Heart right ventricle (tissue), 16 donors: ENCODE measurements at regions not wholly inside any gene's neighbourhood (a gene's known extent, or its start where the extent isn't known, plus 50 kb on each side); places are given as distances from the start of the nearest gene placed in this dataset.
"Not testable (repeated sequence)": the region's sequence is repeated elsewhere in the genome, so short reads cannot be mapped to it uniquely, and the experiment has no call there.

Experiments
- ATAC-seq, 8 donors: fragments of 200-7000 bp; cut with Tn5 transposase; one replicate each; pipeline ENCODE4 v1.9.1; 2020; ENCODE audit warnings: mild to moderate bottlenecking in 8 of 8, moderate library complexity in 8 of 8, moderate number of reproducible peaks in 1 of 8
- DNase-seq, 2 donors: peaks; one replicate each; pipeline ENCODE4 v3.0.0-alpha.2; 2020
- H3K27ac ChIP-seq, 10 donors: fragments of 200-600 bp; sonication (generic) in 2 of 10; one replicate each; pipeline versions ENCODE4 v1.5.0 to v1.8.0; 2020 to 2022; ENCODE audit warnings: mild to moderate bottlenecking in 3 of 10
- H3K27me3 ChIP-seq, 7 donors: fragments of 200-600 bp; one replicate each; pipeline ENCODE4 v1.8.0; 2021 to 2022; ENCODE audit warnings: mild to moderate bottlenecking in 2 of 7
- H3K36me3 ChIP-seq, 9 donors: fragments of 200-600 bp; sonication (generic) in 1 of 9; one replicate each; pipeline versions ENCODE4 v1.5.0 to v1.8.0; 2020 to 2022; ENCODE audit warnings: mild to moderate bottlenecking in 2 of 9
- H3K4me1 ChIP-seq, 9 donors: fragments of 200-600 bp; sonication (generic) in 1 of 9; one replicate each; pipeline versions ENCODE4 v1.5.0 to v1.8.0; 2020 to 2022; ENCODE audit warnings: mild to moderate bottlenecking in 4 of 9
- H3K4me3 ChIP-seq, 10 donors: fragments of 200-600 bp; sonication (generic) in 2 of 10; one replicate each; pipeline versions ENCODE4 v1.5.0 to v1.8.0; 2020 to 2022; ENCODE audit warnings: mild to moderate bottlenecking in 7 of 10, moderate library complexity in 2 of 10
- H3K9me3 ChIP-seq, 11 donors: fragments of 200-600 bp in 10 of 11; sonication (generic) in 2 of 11; one replicate each; pipeline versions ENCODE4 v1.5.0 to v1.8.0; 2013 to 2022; ENCODE audit warnings: mild to moderate bottlenecking in 2 of 11, control low read depth in 1 of 11, moderate library complexity in 1 of 11
- WGBS, 2 donors: extraction: QIAGEN DNeasy Blood & Tissue Kit; methylation state at CpG; one replicate each; pipeline ENCODE4 v1.1.7; 2013; ENCODE audit warnings: inconsistent platforms in 1 of 2; 5-methylcytosine and 5-hydroxymethylcytosine counted together
- intact Hi-C, 10 donors: fragments of 100-400 bp; cut with DNase I; formaldehyde crosslinking; loops; one replicate each; pipeline versions ENCODE4 v1.11.1 to v1.14.2; 2022
- TF ChIP-seq, protein P1 (sequence below), 9 donors: fragments of 200-600 bp; sonication (generic) in 2 of 9; IDR thresholded peaks; one replicate each; pipeline versions ENCODE4 v1.5.0 to v1.8.0; 2021 to 2022; ENCODE audit warnings: antibody characterized with exemption in 9 of 9, mild to moderate bottlenecking in 5 of 9, moderate library complexity in 1 of 9
- donor health status: Arrhythmogenic right ventricular cardiomyopathy.
- donor health status: ischemic (EF 13 %, LVEDD 7.1; RV severe dilation, severe dysfunction).
- donor health status: healthy with polysubstance abuse.
- donor health status: DM: no; HTN: yes; CAD: no.
- donor health status: DM: no; HTN: no; CAD: no.
- donor health status: ischemic (EF 25% LVEDD 6.9; RV normal size, moderate dysfunction).
- donor health status: ischemic (EF 25% LVEDD 5.7; RV mildly dilated, moderate dysfunction).
- donor health status: healthy.
- donor health status: DM: yes; HTN: yes; CAD: no.
- donor health status: Ischemic cardiomyopathy.
- donor health status: ischemic (EF 35%, LVEDD 5.7; RV mildly dilated, moderate dysfunction).
- donor health status: nonischemic (EF 11% LVEDD 7.7; RV severe dilation, severe dysfunction).
- donor health status: DM: yes; HTN: yes; CAD: no.
- donor health status: PGD.
- donor health status: ischemic (EF 29% LVEDD 5.4; RV normal size, mild dysfunction).
- donor health status: nonischemic (EF 23%, LVEDD 6.1; RV moderate dilation, normal function).

DNA sequence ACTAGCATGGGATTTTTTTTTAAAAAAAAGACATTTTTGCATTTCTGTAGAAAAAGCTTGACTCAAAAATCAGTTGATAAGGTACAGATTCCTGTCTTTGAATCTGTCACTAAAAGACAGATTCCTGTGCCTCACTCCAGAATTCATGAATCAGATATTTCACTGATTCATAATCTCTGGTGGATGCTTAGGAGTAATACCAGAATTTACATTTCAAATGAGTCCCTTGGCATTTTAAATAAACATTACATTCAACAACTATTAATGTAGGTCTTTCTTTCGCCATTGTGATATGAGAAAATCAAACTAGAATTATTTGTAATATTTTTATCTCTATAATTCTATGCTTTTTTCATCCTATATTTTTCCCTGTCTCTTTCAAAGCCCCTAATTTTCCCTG, 128.3 kb downstream of the APIP start:
- Histone ChIP-seq H3K36me3 (no peaks in the 10 kb centered on the region), H3K27ac (no peak overlapping the region), H3K9me3 (no peaks in the 10 kb centered on the region), H3K27me3 (no peaks in the 10 kb centered on the region), H3K4me3 (no peak overlapping the region), H3K4me1 (peaks cover 0 to 10% (median 0%) of the 10 kb centered on the region in 9 donors)
- TF ChIP-seq, protein P1, sequence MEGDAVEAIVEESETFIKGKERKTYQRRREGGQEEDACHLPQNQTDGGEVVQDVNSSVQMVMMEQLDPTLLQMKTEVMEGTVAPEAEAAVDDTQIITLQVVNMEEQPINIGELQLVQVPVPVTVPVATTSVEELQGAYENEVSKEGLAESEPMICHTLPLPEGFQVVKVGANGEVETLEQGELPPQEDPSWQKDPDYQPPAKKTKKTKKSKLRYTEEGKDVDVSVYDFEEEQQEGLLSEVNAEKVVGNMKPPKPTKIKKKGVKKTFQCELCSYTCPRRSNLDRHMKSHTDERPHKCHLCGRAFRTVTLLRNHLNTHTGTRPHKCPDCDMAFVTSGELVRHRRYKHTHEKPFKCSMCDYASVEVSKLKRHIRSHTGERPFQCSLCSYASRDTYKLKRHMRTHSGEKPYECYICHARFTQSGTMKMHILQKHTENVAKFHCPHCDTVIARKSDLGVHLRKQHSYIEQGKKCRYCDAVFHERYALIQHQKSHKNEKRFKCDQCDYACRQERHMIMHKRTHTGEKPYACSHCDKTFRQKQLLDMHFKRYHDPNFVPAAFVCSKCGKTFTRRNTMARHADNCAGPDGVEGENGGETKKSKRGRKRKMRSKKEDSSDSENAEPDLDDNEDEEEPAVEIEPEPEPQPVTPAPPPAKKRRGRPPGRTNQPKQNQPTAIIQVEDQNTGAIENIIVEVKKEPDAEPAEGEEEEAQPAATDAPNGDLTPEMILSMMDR (IDR thresholded peaks at IDR 0.05), result no peak
- 93 to 94% methylated on average over 1 of the region's 1 CpG for WGBS, 2 donors
- ATAC-seq, result no peak
- no peak for DNase-seq
- intact Hi-C loops, result no loop called here

DNA sequence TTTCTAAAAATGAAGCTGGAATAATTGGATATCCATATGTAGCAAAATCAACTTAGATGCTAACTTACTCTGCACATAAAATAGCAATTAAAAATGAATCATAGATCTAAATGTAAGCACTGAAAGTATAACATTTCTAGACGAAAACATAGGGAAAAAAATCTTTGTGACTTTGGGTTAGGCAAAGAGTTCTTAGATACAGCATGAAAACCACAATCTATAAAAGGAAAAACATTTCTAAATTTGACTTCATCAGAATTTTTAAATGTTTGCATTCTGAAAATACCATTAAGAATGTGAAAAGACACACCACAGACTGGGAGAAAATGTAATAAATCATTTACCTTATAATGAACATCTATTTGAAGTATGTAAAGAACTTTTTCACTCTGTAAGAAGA, 128.8 kb downstream of the APIP start:
- H3K27me3 ChIP-seq, result no peaks in the 10 kb centered on the region
- intact Hi-C loops, result no loop called here
- H3K27ac ChIP-seq, result no peak overlapping the region
- peaks cover 0 to 8% (median 0%) of the 10 kb centered on the region in 9 donors for H3K4me1 ChIP-seq
- H3K9me3 ChIP-seq, result no peaks in the 10 kb centered on the region
- ATAC-seq (no peak), DNase-seq (no peak)
- H3K36me3 ChIP-seq, result no peaks in the 10 kb centered on the region
- H3K4me3 ChIP-seq, result no peak overlapping the region
- TF ChIP-seq, protein P1 (IDR thresholded peaks at IDR 0.05), result no peak
- WGBS, 2 donors, result 62 to 67% methylated on average over 1 of the region's 1 CpG

DNA sequence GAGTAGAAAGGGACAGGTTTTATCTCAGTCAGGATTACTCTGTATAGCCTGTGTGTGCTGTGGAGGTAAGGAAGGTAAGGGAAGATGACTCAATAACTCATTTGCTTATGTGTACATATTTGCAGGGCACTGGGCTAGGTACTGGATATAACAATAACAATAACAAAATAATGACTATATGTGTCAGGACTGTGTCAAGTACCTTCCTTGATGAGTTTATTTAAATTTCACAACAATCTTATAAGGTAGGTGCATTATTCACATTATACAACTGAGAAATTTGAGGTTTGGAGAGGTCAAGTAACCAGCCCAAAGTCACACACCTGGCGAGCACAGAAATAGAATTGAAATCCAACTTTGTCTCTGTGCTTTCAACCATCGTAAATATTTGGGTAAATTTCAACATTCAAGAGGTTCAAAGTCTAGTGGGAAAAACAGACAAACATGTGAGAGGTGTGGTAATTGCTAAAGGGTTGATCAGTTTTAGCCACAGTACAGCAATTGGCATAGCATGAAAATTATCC, 131.8 kb downstream of the APIP start:
- TF ChIP-seq, protein P1 (IDR thresholded peaks at IDR 0.05), result no peak
- peaks cover 0 to 5% (median 0%) of the 10 kb centered on the region in 11 donors for H3K9me3 ChIP-seq
- no peak overlapping the region for H3K27ac ChIP-seq
- 59 to 66% methylated on average over 2 of the region's 2 CpGs for WGBS, 2 donors
- H3K27me3 ChIP-seq, result no peaks in the 10 kb centered on the region
- H3K4me1 ChIP-seq, result no peaks in the 10 kb centered on the region
- no peak for DNase-seq
- intact Hi-C loops, result no loop called here
- no peak overlapping the region for H3K4me3 ChIP-seq
- no peaks in the 10 kb centered on the region for H3K36me3 ChIP-seq
- ATAC-seq, result no peak

DNA sequence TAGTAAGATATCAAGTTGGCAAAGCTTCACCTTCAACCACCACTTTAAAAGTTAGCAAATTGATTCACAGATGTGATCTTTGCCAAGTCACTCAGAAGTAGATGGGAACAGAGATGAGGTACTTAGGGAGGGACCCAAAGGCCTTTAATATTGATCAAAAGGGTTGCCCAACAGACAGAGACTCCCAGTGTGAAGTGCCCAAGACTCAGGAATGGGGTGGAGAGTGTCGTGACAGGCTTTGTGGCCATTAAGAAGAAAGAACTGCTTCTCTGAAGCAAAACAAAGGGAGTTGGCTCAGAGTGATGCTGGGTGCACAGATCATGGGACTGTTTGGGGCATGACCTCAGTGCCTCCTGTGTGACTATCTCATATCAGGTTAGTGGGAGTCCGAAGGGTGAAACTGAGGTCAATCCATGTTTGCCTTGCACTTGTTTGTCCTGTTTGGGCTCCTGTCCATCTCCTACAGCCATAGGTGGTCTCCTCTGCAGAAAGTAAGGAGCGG, 132.3 kb downstream of the APIP start:
- H3K4me3 ChIP-seq, result no peak overlapping the region
- intact Hi-C loops, result no loop called here
- no peaks in the 10 kb centered on the region for H3K36me3 ChIP-seq
- no peaks in the 10 kb centered on the region for H3K4me1 ChIP-seq
- H3K27me3 ChIP-seq, result no peaks in the 10 kb centered on the region
- no peak overlapping the region for H3K27ac ChIP-seq
- H3K9me3 ChIP-seq, result peaks cover 0 to 5% (median 0%) of the 10 kb centered on the region in 11 donors
- ATAC-seq, result no peak
- 85 to 87% methylated on average over 3 of the region's 3 CpGs for WGBS, 2 donors
- TF ChIP-seq, protein P1 (IDR thresholded peaks at IDR 0.05), result no peak
- DNase-seq, result no peak

DNA sequence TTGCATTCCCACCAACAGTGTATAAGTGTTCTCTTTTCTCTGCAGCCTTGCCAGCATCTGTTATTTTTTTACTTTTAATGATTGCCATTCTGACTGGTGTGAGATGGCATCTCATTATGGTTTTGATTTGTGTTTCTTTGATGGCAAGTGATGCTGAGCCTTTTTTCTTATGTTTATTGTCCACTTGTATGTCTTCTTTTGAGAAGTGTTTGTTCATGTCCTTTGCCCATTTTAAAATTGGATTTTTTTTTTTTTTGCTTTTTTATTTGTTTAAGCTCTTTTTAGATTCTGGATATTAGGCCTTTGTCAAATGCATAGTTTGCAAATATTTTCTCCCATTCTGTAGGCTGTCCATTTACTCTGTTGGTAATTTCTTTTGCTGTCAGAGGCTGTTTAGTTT, 134.4 kb downstream of the APIP start:
- H3K27me3 ChIP-seq, intact Hi-C loops: not testable (repeated sequence)

More for the DNA sequence above, 134.4 kb downstream of the APIP start:
- not testable (repeated sequence) for DNase-seq, ATAC-seq, H3K27ac ChIP-seq, H3K4me3 ChIP-seq, H3K4me1 ChIP-seq, H3K36me3 ChIP-seq
- H3K9me3 ChIP-seq, result peaks cover 0 to 15% (median 0%) of the 10 kb centered on the region in 11 donors
